ENCODE measurements at regions not wholly inside any gene's neighbourhood (a gene's known extent, or its start where the extent isn't known, plus 50 kb on each side); places are given as distances from the start of the nearest gene placed in this dataset.

- TF ChIP-seq CTCF (conservative IDR thresholded peaks at IDR 0.05; ENCODE audit: low read depth, low read length) (no peak), EZH2 (IDR thresholded peaks at IDR 0.05; ENCODE audit: low read length, unreplicated experiment) (no peak)
Observed at GRCh38 chr6:135672256-135672655, 174.7 kb upstream of the AHI1 start.
